Activated CD4-positive, alpha-beta T cell treated with anti-CD3 and anti-CD28 coated beads, Interleukin-2, amount 50 U/mL, for 16 hours (primary cell): ENCODE measurements at regions not wholly inside any gene's neighbourhood (a gene's known extent, or its start where the extent isn't known, plus 50 kb on each side); places are given as distances from the start of the nearest gene placed in this dataset.
"Not testable (repeated sequence)": the region's sequence is repeated elsewhere in the genome, so short reads cannot be mapped to it uniquely, and the experiment has no call there.

Experiments
- DNase-seq: peaks from one replicate; pipeline ENCODE4 v3.0.0-alpha.2; 2020

DNA sequence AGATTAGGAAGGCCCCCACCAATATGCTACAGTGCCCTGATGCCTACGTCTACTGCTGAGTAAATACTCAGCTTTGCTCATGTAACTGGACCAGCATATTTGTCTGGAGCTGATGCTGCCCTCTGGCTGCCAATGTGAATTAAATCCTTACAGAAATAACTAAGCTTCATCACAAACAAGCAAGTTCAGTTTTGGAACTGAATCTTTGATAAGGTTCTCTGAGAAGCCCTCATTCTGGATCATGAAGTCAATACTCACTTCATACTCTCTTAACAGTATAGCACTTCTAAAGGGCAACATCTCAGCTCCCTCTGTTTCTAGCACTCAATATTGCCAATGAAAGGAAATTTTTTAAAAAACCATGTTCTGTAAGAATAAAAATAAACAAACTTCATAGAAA lies 246.7 kb downstream of the ETV1 start:
- no peak for DNase-seq

DNA sequence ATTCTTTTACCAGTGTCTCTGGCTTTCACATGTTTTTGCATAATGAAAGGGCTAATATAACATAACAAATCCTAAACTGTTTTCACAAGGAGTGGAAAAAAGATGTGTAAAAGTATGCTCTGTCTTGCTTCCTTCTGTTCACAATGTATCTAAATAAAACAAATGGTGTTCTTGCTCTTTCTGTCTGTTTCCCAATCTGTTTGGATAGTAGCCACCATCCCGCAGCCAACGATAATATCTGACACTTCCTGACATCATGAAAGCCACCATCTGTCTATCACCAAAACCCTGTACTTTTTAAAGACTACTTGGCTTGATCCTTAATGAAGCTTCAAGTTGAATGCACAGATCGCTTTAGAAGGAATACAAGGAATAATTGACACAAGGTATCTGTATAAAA lies 246.2 kb downstream of the ETV1 start:
- no peak for DNase-seq

- no peak for DNase-seq
Measured at GRCh38 chr7:13745530-13745929, 243.9 kb downstream of the ETV1 start.

- no peak for DNase-seq
Measured at GRCh38 chr7:13748998-13749397, 240.5 kb downstream of the ETV1 start.

DNA sequence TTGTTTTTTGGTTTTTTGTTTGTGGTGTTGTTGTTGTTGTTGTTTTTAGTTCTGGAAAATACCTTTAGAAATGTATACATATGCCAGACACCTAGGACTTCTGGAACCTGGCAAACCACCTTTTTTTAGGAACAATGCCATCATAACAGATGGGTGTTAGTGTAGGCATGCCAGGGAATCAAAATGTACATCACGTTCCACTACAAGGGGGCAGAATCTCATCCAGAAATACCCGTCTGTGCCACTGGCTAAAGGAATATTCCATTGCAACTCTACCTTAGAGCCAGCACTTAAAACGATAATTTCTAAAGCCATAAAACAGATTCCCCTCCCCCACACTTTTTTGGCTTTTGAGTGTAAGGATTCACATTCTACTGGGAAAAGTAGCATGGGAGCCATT lies 239.8 kb downstream of the ETV1 start:
- no peak for DNase-seq

DNA sequence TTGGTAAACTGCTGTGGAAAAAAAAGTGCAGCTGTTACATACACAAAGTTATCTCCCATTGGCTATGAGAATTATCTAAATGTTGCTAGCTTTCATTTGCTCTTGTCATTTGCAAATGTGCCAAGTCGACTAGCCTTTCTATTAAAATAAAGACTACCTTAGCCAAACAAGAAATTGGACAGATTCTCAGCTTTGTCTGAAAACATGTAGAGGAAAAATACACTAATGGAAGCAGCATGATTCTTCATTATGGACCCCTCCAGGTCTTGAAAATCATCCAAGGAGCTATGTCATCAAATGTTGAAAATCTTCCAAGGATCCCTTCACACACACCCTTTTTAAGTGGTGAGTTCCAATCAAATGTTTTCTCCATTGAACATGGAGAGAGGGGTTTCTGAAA lies 237.7 kb downstream of the ETV1 start:
- no peak for DNase-seq

- DNase-seq = no peak
Measured at GRCh38 chr7:13757841-13758240, 231.6 kb downstream of the ETV1 start.

GRCh38 chr7:13765853-13766252 lies 223.6 kb downstream of the ETV1 start:
- not testable (repeated sequence) for DNase-seq

- DNase-seq = no peak
Measured at GRCh38 chr7:13770305-13770704, 219.2 kb downstream of the ETV1 start.

DNA sequence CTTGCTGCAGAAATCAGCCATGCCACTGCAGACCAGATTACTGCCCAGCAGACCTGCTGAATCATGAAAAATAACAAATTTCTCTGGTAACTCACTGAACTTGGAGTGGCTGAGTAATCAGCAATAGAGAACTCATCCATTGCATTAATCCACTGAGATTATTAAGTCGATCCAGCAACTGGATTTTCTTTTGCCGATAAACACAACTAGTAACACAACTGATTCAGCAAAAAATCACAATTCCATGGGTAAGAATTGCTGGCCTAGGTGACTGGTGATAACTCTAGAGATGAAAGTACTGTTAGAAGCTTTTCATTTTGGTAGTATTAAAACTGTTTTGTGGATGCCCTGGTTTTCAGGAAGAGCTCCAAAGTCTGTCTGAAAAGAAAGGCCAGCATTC lies 214.5 kb downstream of the ETV1 start:
- no peak for DNase-seq

GRCh38 chr7:13777242-13777641 lies 212.2 kb downstream of the ETV1 start:
- DNase-seq = no peak

DNA sequence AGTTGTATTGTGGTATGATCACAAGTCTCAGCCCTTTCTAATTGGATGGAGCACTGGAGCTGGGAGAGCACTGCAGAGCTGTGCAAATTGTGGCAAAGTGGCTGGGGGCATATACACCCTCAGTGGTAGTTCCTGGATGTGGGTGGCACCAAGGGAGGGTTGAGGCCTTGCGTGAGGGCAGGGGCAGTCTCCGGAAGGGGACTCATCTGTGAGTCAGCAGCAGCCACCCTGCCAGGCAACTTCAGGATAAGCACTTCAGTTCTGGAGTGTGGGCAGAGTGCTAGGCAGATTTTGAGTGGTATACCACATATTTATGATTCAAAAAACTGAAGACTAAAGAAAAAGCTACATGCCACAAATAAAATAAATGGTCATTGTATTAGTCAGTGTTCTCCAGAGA lies 210.5 kb downstream of the ETV1 start:
- peak; percentile 68 for DNase-seq

DNA sequence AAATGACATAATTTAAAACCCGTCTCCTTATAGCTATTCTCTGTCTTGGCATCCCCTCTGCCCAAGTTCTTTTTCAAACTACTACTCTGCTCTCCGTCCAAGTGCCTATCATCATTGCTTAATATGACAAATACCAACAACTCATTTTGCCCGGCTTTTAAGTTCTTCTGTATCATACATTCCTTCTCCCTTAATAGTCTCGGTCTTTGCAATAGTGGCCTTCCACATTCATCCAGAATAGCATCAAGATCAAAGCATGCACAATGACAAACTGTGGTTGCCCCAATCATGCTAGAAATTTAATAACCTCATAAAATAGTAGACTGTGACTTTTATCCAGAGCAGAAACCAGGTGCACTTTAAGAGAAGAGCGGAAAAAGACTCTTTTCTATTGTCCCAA lies 198.9 kb downstream of the ETV1 start:
- no peak for DNase-seq

DNA sequence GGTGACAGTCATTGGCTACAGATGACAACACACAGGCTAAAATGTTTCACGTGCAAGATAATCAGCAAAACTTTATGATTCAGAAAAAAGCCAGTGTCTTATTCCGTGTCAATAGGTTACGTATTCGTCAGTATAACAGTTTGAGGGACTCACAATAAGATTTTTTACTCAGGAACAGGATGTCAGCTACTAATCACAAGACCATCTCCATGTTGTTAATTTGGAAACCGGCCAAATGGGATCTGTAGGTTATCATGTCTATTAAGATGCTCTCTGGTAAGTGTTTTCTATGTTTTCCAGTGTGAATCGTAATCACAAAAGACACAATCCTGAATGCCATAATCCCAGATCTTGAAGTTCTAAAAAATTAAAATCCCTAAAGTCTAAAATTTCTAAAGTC lies 197.3 kb downstream of the ETV1 start:
- DNase-seq = no peak

DNA sequence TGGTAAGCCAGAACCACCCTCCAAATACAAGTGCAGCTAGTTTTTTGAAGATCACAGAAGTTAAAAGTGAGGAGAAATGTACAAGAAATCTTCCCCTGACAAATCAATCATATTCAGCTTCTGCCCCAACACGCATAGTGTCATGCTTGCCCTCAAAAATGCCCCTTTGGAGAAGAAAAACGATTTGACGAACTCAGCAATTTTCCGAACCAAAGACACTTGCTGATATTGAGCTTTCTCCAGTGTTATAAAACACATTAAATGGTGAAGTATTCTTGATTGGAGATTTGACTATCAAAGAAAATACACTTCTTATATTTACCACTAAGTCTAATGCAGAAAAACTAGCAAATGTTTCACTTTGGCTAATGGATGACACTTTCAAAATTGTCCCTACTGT lies 195.5 kb downstream of the ETV1 start:
- DNase-seq = no peak

- no peak for DNase-seq
Measured at GRCh38 chr7:13794581-13794980, 194.9 kb downstream of the ETV1 start.

DNA sequence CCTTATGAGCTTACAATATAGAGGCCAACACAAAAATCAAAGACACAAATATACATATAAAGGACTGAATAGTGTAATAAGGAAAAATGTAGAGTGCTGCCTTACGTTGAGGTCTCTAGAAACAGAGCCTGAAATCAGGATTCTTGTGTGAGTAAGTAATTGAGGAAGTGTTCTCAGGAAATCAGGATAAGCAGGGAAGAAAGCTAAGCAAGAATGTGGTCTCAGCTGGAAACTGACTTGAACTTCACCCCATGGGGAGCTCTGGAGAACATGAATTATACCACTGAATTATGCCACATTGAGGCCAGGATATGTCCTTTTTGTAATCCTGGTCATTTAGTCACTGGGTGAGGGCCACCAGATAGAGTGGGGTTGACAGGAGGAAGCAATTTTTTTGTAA lies 191.9 kb downstream of the ETV1 start:
- no peak for DNase-seq

GRCh38 chr7:13800694-13801448 lies 188.6 kb downstream of the ETV1 start:
- peak; percentile 16 for DNase-seq

- no peak for DNase-seq
Measured at GRCh38 chr7:13801669-13802068, 187.8 kb downstream of the ETV1 start.

GRCh38 chr7:13802651-13803050 lies 186.8 kb downstream of the ETV1 start:
- DNase-seq = no peak

DNA sequence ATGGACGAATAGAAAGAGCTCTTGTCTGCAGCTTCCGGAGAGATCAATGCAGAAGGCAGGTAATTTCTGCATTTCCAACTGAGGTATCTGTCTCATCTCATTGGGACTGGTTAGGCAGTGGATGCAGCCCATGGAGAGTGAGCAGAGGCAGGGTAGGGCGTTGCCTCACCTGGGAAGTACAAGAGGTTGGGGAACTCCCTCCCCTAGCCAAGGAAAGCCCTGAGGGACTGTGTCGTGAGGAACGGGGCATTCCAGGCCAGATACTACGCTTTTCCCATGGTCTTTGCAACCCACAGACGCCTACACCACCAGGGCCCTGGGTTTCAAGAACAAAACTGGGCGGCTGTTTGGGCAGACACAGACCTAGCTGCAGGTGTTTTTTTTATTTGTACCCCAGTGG lies 186.3 kb downstream of the ETV1 start:
- no peak for DNase-seq

DNA sequence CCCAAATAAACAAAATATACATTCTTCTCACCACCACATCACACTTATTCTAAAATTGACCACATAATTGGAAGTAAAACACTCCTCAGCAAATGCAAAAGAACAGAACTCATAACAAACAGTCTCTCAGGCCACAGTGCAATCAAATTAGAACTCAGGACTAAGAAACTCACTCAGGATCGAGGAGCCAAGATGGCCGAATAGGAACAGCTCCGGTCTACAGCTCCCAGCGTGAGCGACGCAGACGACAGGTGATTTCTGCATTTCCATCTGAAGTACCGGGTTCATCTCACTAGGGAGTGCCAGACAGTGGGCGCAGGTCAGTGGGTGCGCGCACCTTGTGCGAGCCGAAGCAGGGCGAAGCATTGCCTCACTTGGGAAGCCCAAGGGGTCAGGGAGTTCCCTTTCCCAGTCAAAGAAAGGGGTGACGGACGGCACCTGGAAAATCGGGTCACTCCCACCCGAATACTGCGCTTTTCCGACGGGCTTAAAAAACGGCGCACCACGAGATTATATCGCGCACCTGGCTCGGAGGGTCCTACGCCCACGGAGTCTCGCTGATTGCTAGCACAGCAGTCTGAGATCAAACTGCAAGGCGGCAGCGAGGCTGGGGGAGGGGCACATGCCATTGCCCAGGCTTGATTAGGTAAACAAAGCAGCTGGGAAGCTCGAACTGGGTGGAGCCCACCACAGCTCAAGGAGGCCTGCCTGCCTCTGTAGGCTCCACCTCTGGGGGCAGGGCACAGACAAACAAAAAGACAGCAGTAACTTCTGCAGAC lies 183.2 kb downstream of the ETV1 start:
- DNase-seq = not testable (repeated sequence)

GRCh38 chr7:13817230-13817629 lies 172.2 kb downstream of the ETV1 start:
- not testable (repeated sequence) for DNase-seq

DNA sequence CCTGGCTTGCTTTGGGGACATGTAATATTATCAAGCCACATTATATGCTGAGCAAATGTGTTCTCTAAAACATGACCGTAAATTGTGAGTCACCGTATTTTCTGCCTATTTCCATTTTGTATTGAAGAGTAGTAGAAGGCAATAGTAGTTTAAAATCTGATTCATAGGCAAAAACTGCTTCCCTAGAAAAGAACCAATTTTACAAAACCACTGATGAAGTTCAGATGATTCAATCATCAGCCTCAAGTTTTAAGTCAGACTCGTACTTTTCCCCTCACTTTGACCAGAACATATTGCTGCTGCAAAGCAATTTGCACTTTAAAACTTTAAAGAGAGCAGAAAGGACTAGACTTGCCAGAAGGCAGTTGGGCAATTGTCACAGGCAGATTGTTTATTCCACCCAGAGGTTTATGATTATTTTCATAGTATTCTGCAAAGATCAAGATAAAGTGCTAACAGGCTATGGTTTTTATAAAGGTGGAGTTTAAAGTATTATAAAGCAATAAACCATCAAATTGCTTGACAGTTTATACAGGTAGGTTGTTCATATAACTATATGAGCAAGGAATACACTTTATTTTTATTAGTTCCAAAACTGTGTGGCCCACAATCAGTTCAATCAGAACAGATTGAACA lies 168.2 kb downstream of the ETV1 start:
- DNase-seq = no peak
